Endothelial cell of umbilical vein (primary cell): ENCODE measurements at regions not wholly inside any gene's neighbourhood (a gene's known extent, or its start where the extent isn't known, plus 50 kb on each side); places are given as distances from the start of the nearest gene placed in this dataset.
A peak's percentile ranks its signal among the peaks of the same experiment; 100 is the strongest.

ENCODE experiments used
- BruUV-seq: library from RNA; stranded (reverse); fragments of 400-500 nt; replicated peaks from 2 replicates; lab custom pipeline; 2021; lab: Mats Ljungman, UMichigan
- CTCF ChIA-PET: fragments of 300-600, 350-600 bp; sonication (Branson Sonifier 250); formaldehyde crosslinking; loops from one replicate; lab custom pipeline; 2021; ENCODE audit warnings: antibody characterized with exemption, inconsistent platforms; lab: Charles Lee
- POLR2A ChIA-PET: fragments of 300-600, 350-600 bp; sonication (Branson Sonifier 250); formaldehyde crosslinking; loops from one replicate; lab custom pipeline; 2021; ENCODE audit warnings: antibody characterized with exemption, inconsistent platforms; lab: Charles Lee
- DNase-seq: peaks from one replicate; pipeline ENCODE4 v3.0.0-alpha.2; 2011; ENCODE audit warnings: low read depth, low spot score
- FAIRE-seq: peaks from 2 replicates; lab custom pipeline; 2011; peaks lifted over from hg19 to GRCh38; lab: Jason Lieb, UNC
- H2AFZ ChIP-seq: 2 replicates; pipeline ENCODE4 v1.6.0; 2012; ENCODE audit warnings: low read depth, low read length, control low read depth, inconsistent platforms
- H3K27ac ChIP-seq: 2 replicates; pipeline ENCODE4 v1.5.1; 2011; ENCODE audit warnings: low read depth, mild to moderate bottlenecking, control low read depth, low read length, moderate library complexity; ENCODE audit not compliant: insufficient read depth
- H3K27me3 ChIP-seq, 2 experiments: 2 replicates each; pipeline versions ENCODE4 v1.6.0 to v1.6.1; 2011; ENCODE audit warnings: low read length in 2 of 2, mixed read lengths in 1 of 2; ENCODE audit not compliant: control insufficient read depth in 2 of 2, insufficient read depth in 2 of 2
- H3K36me3 ChIP-seq, 2 experiments: 2 replicates in 1 of 2; 3 replicates in 1 of 2; pipeline ENCODE4 v1.5.1; 2011; ENCODE audit warnings: low read length in 2 of 2, mild to moderate bottlenecking in 1 of 2, moderate library complexity in 1 of 2; ENCODE audit not compliant: control insufficient read depth in 2 of 2, insufficient read depth in 2 of 2; ENCODE audit errors: extremely low read depth in 1 of 2
- H3K4me1 ChIP-seq: 3 replicates; pipeline ENCODE4 v1.5.1; 2011; ENCODE audit warnings: mild to moderate bottlenecking, low read length; ENCODE audit not compliant: control insufficient read depth, insufficient read depth; ENCODE audit errors: extremely low read depth
- H3K4me2 ChIP-seq: 2 replicates; pipeline ENCODE4 v1.6.1; 2011; ENCODE audit warnings: low read length, control low read depth, mixed read lengths; ENCODE audit not compliant: insufficient read depth
- H3K4me3 ChIP-seq, 3 experiments: fragments of 200-600 bp in 1 of 3; sonication (generic), shearing (Covaris generic) in 1 of 3; replicated peaks in 1 of 3; 2 replicates each; pipeline ENCODE4 v1.5.1; 2011 to 2016; ENCODE audit warnings: control low read depth in 3 of 3, low read length in 3 of 3, mild to moderate bottlenecking in 2 of 3, inconsistent platforms in 1 of 3, low read depth in 1 of 3, moderate library complexity in 1 of 3; ENCODE audit not compliant: insufficient read depth in 1 of 3
- H3K79me2 ChIP-seq: 2 replicates; pipeline ENCODE4 v1.6.0; 2012; ENCODE audit warnings: low read length, inconsistent platforms; ENCODE audit not compliant: control insufficient read depth, insufficient read depth
- H3K9ac ChIP-seq: replicated peaks from 2 replicates; pipeline ENCODE3; 2011; ENCODE audit warnings: low read length, control low read depth; ENCODE audit not compliant: insufficient read depth; ENCODE audit errors: extremely low read depth
- H3K9me1 ChIP-seq: replicated peaks from 3 replicates; pipeline ENCODE4 v1.6.0; 2011; ENCODE audit warnings: mild to moderate bottlenecking, low read length; ENCODE audit not compliant: control insufficient read depth, insufficient read depth; ENCODE audit errors: extremely low read depth
- H3K9me3 ChIP-seq: replicated peaks from 2 replicates; pipeline ENCODE4 v1.5.1; 2012; ENCODE audit warnings: low read length, inconsistent platforms; ENCODE audit not compliant: control insufficient read depth, insufficient read depth
- H4K20me1 ChIP-seq: replicated peaks from 2 replicates; pipeline ENCODE3; 2011; ENCODE audit warnings: mild to moderate bottlenecking, low read length; ENCODE audit not compliant: control insufficient read depth, insufficient read depth; ENCODE audit errors: extremely low read depth
- CTCF ChIP-seq, 2 donors: IDR thresholded peaks; 1 replicate in 1 of 2; 2 replicates in 1 of 2; pipeline ENCODE4 v1.5.1; 2011; ENCODE audit warnings: low read length in 2 of 2, mild to moderate bottlenecking in 2 of 2, moderate library complexity in 2 of 2, control low read depth in 1 of 2, inconsistent platforms in 1 of 2, low read depth in 1 of 2; ENCODE audit not compliant: insufficient read depth in 1 of 2; ENCODE audit errors: extremely low read depth in 1 of 2
- EZH2 ChIP-seq: IDR thresholded peaks from 2 replicates; pipeline ENCODE4 v1.6.1; 2012; ENCODE audit warnings: borderline replicate concordance, low read depth, mild to moderate bottlenecking, moderate library complexity, low read length, inconsistent platforms; ENCODE audit not compliant: severe bottlenecking
- FOS ChIP-seq: IDR thresholded peaks from 2 replicates; pipeline ENCODE4 v1.6.1; 2011; ENCODE audit warnings: mild to moderate bottlenecking, low read length, moderate library complexity, borderline replicate concordance; ENCODE audit not compliant: insufficient read depth
- GATA2 ChIP-seq: IDR thresholded peaks from 2 replicates; pipeline ENCODE4 v1.7.0; 2011; ENCODE audit warnings: low read depth, mild to moderate bottlenecking, moderate library complexity, mixed read lengths, low read length; ENCODE audit not compliant: insufficient read length, insufficient read depth
- JUN ChIP-seq: IDR thresholded peaks from 2 replicates; pipeline ENCODE4 v1.6.1; 2011; ENCODE audit warnings: borderline replicate concordance, low read depth; ENCODE audit not compliant: insufficient read length, insufficient read depth
- MAX ChIP-seq: IDR thresholded peaks from 2 replicates; pipeline ENCODE4 v1.6.1; 2011; ENCODE audit not compliant: insufficient read depth, insufficient read length
- MYC ChIP-seq: IDR thresholded peaks from one replicate; pipeline ENCODE4 v1.6.1; 2011; ENCODE audit warnings: mild to moderate bottlenecking, low read depth, low read length
- POLR2A ChIP-seq: IDR thresholded peaks from 2 replicates; pipeline ENCODE4 v1.6.1; 2012; ENCODE audit warnings: low read depth, mild to moderate bottlenecking, control low read depth, low read length
- POLR2AphosphoS5 ChIP-seq: IDR thresholded peaks from 2 replicates; pipeline ENCODE4 v1.6.1; 2012; ENCODE audit warnings: low read depth, mild to moderate bottlenecking, control low read depth, low read length, moderate library complexity; ENCODE audit not compliant: insufficient read depth
- dilution Hi-C: fragments of 300-500 bp; cut with MboI; formaldehyde crosslinking; loops from one replicate; pipeline ENCODE4 v1.15.0; 2019; ENCODE audit warnings: low sequenced_read_pairs; ENCODE audit not compliant: extremely low pct_ligation_motif_present
- intact Hi-C: fragments of 100-400 bp; cut with micrococcal nuclease; formaldehyde crosslinking; loops from one replicate; pipeline ENCODE4 v1.10.0; 2022

- DNase-seq (peak; percentile 91), FAIRE-seq (peak; percentile 86)
- peak overlapping the region; percentile 34 for H2AFZ ChIP-seq
- H3K79me2 ChIP-seq: no peaks in the 10 kb centered on the region
- no TSS peak for BruUV-seq
- ChIA-PET CTCF (interaction anchor here (0.7 to 1.4 kb wide), 2 partner anchors 20 to 675 kb away, joined by 3 read pairs; no protein-coding TSS in a partner anchor), POLR2A (no interaction called here)
- H3K9me3 ChIP-seq: no peaks in the 10 kb centered on the region
- no peaks in the 10 kb centered on the region for H3K36me3 ChIP-seq
- H4K20me1 ChIP-seq: no peaks in the 10 kb centered on the region
- no peaks in the 10 kb centered on the region for H3K27me3 ChIP-seq
- H3K27ac ChIP-seq: no peak overlapping the region
- H3K4me2 ChIP-seq: peak overlapping the region; percentile 29
- H3K9me1 ChIP-seq: no peaks in the 10 kb centered on the region
- TF ChIP-seq JUN (peak; percentile 40), MAX (no peak), MYC (no peak), POLR2A (no peak), EZH2 (no peak), FOS (peak; percentile 46), GATA2 (no peak), CTCF (IDR thresholded peaks at IDR 0.05; ENCODE audit: extremely low read depth in 1 of 2, insufficient read depth in 1 of 2, low read depth in 1 of 2, low read length in 2 of 2) (no peak), POLR2AphosphoS5 (peak; percentile 20)
- intact Hi-C loops: no loop called here
- no peak overlapping the region for H3K4me3 ChIP-seq
- dilution Hi-C loops: no loop called here
- no peak overlapping the region for H3K9ac ChIP-seq
- peaks cover 5% of the 10 kb centered on the region for H3K4me1 ChIP-seq
Measured at GRCh38 chr15:47870956-47871625, 153.8 kb downstream of the SEMA6D start.
